ENCODE measurements at regions not wholly inside any gene's neighbourhood (a gene's known extent, or its start where the extent isn't known, plus 50 kb on each side); places are given as distances from the start of the nearest gene placed in this dataset.

- TF ChIP-seq CTCF (IDR thresholded peaks at IDR 0.05 in 2 of 3, conservative IDR thresholded peaks at IDR 0.05 in 1 of 3; ENCODE audit: borderline replicate concordance in 1 of 3, insufficient read depth in 1 of 3, low read depth in 2 of 3, low read length in 2 of 3) = no peak
- TF ChIP-seq SIN3A (IDR thresholded peaks at IDR 0.05; ENCODE audit: low read depth) = no peak
- TF ChIP-seq, protein P1, sequence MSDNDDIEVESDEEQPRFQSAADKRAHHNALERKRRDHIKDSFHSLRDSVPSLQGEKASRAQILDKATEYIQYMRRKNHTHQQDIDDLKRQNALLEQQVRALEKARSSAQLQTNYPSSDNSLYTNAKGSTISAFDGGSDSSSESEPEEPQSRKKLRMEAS (IDR thresholded peaks at IDR 0.05) = no peak
- TF ChIP-seq EZH2phosphoT487 (IDR thresholded peaks at IDR 0.05; ENCODE audit: borderline replicate concordance) = no peak
- TF ChIP-seq POLR2AphosphoS5 (IDR thresholded peaks at IDR 0.05; ENCODE audit: low read depth, low read length) = no peak
- TF ChIP-seq EZH2 (IDR thresholded peaks at IDR 0.05) = no peak
- TF ChIP-seq SRF (IDR thresholded peaks at IDR 0.05; ENCODE audit: low read depth) = no peak
- TF ChIP-seq JUND (IDR thresholded peaks at IDR 0.05) = no peak
- no peak for TF ChIP-seq ZFX (IDR thresholded peaks at IDR 0.05)
- TF ChIP-seq EGR1 (IDR thresholded peaks at IDR 0.05; ENCODE audit: low read depth) = no peak
These were observed 55.0 kb upstream of the PCED1B start for GRCh38 chr12:47024463-47024862.
